ENCODE measurements at regions not wholly inside any gene's neighbourhood (a gene's known extent, or its start where the extent isn't known, plus 50 kb on each side); places are given as distances from the start of the nearest gene placed in this dataset.

DNA sequence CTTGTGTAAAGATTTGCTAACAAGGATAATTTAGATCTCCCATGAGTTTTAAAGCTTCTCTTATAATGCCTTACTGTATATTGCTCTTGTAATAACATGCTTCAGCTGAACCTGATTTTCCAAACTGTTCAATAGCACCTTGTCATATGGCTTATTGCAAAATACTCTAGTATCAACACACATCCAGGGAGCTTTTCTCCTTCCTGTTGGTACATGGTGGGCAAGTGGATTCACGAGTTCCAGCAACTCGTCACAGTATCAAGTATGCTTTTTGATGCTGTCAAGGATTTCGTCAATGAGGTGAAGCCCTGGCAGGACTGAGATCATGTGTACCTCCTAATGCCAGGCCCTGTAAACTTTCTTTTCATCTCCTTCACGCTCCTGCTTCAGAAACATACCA, 59.5 kb upstream of the ITPRID2 start:
- Mint-ChIP-seq H3K36me3 (ENCODE audit: low read depth) (no peaks in the 10 kb centered on the region), H3K9me3 (no peaks in the 10 kb centered on the region), H3K27me3 (ENCODE audit: low read depth) (peaks cover 39% of the 10 kb centered on the region), H3K4me3 (ENCODE audit: low read depth) (no peak overlapping the region), H3K27ac (no peak overlapping the region), H3K4me1 (ENCODE audit: low read depth) (no peaks in the 10 kb centered on the region)
- DNase-seq (ENCODE audit: low spot score) = no peak
- intact Hi-C loops (cut with micrococcal nuclease) = no loop called here

DNA sequence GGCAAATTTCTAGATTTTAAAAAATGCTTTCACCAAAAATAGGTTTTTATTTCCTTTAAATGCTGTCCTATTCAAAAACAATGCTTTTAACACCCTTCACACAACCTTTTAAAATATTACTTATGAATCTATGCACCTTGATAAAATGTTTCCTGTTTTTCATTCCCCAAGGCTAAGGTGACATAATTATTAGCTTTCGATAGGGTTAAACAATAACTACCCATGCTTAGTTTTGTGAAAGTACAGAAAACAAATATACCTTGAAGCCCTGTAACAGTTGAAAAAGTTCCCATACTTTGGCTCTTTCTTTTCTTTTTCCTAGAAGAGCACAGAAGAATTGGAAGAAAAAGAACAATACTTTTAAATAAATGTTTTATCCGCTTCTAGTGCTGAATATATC, 54.9 kb upstream of the ITPRID2 start:
- no peak for DNase-seq (ENCODE audit: low spot score)
- no peak overlapping the region for H3K4me3 Mint-ChIP-seq (ENCODE audit: low read depth)
- H3K4me1 Mint-ChIP-seq (ENCODE audit: low read depth) = no peaks in the 10 kb centered on the region
- intact Hi-C loops (cut with micrococcal nuclease) = no loop called here
- no peak overlapping the region for H3K27ac Mint-ChIP-seq
- H3K9me3 Mint-ChIP-seq = no peaks in the 10 kb centered on the region
- H3K27me3 Mint-ChIP-seq (ENCODE audit: low read depth) = peaks cover 42% of the 10 kb centered on the region
- no peaks in the 10 kb centered on the region for H3K36me3 Mint-ChIP-seq (ENCODE audit: low read depth)

GRCh38 chr2:181837563-181837962, 54.0 kb upstream of the ITPRID2 start:
- Mint-ChIP-seq H3K36me3 (ENCODE audit: low read depth) (no peaks in the 10 kb centered on the region), H3K9me3 (no peaks in the 10 kb centered on the region), H3K4me3 (ENCODE audit: low read depth) (no peak overlapping the region), H3K27ac (no peak overlapping the region), H3K27me3 (ENCODE audit: low read depth) (peaks cover 43% of the 10 kb centered on the region), H3K4me1 (ENCODE audit: low read depth) (no peaks in the 10 kb centered on the region)
- no peak for DNase-seq (ENCODE audit: low spot score)
- intact Hi-C loops (cut with micrococcal nuclease) = no loop called here

DNA sequence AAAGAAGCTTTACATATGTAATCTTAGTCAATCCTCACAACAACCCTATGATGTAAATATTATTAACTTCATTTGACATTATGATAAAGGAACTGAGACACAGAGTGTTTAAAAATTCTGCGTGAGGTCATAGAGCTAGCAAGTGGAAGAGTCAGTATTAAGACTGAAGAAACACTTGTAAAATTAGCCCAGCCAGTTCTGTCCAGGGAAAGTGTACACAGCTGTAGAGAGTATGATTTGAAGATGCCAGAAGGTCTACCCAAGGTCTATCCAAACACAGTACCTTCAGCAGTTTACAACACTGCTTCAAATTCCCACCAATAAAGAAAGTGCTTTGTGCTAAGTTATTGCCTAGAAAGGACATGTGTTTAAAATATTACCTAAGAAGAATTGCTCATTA, 51.7 kb upstream of the ITPRID2 start:
- intact Hi-C loops (cut with micrococcal nuclease) = no loop called here
- H3K36me3 Mint-ChIP-seq (ENCODE audit: low read depth) = no peaks in the 10 kb centered on the region
- H3K4me1 Mint-ChIP-seq (ENCODE audit: low read depth) = no peaks in the 10 kb centered on the region
- no peak overlapping the region for H3K4me3 Mint-ChIP-seq (ENCODE audit: low read depth)
- no peaks in the 10 kb centered on the region for H3K9me3 Mint-ChIP-seq
- no peak overlapping the region for H3K27ac Mint-ChIP-seq
- DNase-seq (ENCODE audit: low spot score) = no peak
- H3K27me3 Mint-ChIP-seq (ENCODE audit: low read depth) = peaks cover 47% of the 10 kb centered on the region

DNA sequence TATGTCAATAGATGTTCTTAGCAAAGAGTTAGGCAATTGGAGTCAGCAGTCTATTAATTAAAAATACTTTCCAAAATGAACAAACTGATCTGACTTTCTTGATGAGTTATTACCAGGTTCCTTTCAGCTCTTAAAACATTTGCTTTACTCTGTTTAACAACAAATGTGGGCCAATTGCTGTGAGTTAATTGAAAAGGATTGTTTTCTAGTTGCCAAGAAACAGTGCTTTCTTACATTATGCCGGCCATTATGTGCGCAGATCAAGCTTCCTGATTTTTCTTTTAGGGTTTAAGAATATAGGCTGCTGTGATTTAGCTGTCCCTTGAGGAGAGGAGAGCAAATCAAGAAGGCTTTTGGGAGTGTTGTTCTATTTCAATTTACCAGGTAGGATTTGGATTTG, 50.5 kb upstream of the ITPRID2 start:
- intact Hi-C loops (cut with micrococcal nuclease) = no loop called here
- Mint-ChIP-seq H3K27me3 (ENCODE audit: low read depth) (peaks cover 44% of the 10 kb centered on the region), H3K36me3 (ENCODE audit: low read depth) (no peaks in the 10 kb centered on the region), H3K27ac (no peak overlapping the region), H3K4me1 (ENCODE audit: low read depth) (no peaks in the 10 kb centered on the region), H3K9me3 (no peaks in the 10 kb centered on the region), H3K4me3 (ENCODE audit: low read depth) (no peak overlapping the region)
- no peak for DNase-seq (ENCODE audit: low spot score)

Measured in activated T-helper 2 cell treated with anti-CD3 and anti-CD28 coated beads, Interferon-gamma antibody, Interleukin-2, Interleukin-4, amounts not matched to agents 10 μg/mL and 5 μg/mL and 100 μg/mL, durations not matched to agents 14 hours and 24 hours and 36 hours (primary cell).